NCI-H2081 (cell line): ENCODE measurements at regions not wholly inside any gene's neighbourhood (a gene's known extent, or its start where the extent isn't known, plus 50 kb on each side); places are given as distances from the start of the nearest gene placed in this dataset.
A peak's percentile ranks its signal among the peaks of the same experiment; 100 is the strongest.
"Not testable (repeated sequence)": the region's sequence is repeated elsewhere in the genome, so short reads cannot be mapped to it uniquely, and the experiment has no call there.

Source experiments
- DNase-seq, 2 experiments: peaks; one replicate each; lab custom pipeline; 2025; lab: John Stamatoyannopoulos, UW

DNA sequence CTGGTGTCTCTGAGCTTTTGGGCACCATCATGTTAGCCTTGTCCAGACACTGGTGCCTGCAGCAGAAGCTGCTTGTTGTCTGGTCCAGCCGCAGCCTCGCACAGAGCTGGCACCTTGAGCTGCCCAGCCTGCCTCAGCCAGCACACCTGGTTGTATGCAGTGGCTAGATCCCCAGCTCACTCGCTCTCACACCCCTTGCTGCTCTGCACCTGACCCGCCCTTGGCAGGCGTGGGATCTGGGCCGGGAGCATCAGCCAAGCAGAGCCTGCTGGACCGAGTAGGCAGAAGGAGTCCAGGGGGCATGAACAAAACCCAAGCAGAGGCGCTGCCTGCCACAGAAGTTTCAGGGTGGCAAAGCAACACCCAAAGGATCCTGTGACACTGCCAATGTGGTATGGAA lies 79.7 kb upstream of the ITGB1 start:
- no peak for DNase-seq

DNA sequence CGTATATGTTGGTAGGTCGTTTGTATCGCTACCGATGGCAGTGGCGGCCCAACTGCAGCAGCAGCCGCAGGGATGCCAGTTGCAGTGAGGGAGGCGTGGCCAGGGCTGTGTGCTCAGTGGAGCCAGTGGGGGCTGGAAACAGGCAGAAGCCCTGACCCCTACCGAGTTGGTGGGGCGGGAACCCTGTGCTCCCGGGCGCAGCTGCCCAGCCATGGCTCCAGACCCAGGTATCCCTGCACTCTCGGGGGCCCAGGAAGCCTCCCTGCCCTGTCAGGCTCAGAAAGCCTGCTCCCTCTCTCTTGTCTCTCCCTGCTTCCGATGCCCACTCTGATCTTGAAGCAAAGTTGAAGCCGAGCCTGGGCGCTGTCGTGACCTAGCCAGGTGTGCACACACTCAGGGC lies 78.6 kb upstream of the ITGB1 start:
- no peak for DNase-seq

DNA sequence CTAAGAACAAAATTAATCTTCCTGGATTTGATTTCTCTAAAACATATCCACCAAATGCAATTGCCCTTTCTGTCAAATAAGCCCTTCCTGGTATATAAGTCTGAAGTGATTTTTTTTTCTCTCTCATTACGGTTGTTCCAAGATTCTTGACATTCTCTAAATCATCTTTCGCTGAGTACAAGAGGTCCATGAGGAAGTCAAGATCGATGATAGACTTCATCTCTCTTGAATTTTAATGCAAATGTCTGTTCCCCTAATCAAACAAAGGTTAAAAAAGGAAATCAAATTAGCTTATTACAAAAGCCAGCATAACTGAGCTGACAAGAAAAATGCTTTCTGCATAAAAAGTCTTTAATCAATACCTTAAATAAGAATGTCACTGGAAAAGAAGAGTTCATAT lies 77.4 kb upstream of the ITGB1 start:
- DNase-seq: no peak

DNA sequence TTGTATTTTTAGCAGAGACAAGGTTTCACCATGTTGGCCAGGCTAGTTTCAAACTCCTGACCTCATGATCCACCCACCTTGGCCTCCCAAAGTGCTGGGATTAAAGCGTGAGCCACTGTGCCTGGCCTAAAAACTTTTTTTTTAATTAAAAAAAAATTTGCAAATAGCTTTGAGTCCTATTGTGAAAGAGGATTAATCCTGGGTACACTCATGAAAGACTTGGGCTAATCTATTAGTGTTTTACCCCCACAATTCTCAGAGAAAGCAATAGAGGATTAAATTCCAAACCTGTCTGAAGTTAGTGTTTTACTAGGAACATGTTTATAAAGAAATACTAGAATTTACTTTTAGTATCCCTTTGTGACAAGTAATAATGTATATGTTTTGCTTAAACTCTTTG lies 76.9 kb upstream of the ITGB1 start:
- DNase-seq: no peak

DNA sequence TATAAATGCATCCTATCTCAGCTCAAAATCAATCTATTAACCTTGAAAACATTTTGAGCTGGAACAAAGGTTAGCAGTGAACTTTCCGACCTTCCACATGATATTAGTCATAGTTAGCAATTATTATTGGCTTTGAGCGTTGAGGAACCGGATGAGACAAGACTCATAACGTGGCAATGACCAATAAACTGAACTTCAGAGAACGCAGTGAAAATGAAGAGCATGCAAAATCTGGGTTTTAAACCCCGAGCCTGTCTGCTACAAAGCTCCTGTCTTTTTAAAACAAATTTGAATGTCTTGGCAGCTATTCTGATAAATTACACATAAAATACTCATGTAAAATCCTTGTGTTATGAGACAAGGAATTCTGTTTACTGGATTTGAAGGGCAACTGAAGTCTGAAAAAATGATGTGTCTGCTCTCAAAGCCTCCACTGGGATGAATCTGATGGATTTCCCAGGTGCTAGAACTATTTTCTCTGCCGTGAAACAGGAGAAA lies 74.7 kb upstream of the ITGB1 start:
- DNase-seq: no peak

DNA sequence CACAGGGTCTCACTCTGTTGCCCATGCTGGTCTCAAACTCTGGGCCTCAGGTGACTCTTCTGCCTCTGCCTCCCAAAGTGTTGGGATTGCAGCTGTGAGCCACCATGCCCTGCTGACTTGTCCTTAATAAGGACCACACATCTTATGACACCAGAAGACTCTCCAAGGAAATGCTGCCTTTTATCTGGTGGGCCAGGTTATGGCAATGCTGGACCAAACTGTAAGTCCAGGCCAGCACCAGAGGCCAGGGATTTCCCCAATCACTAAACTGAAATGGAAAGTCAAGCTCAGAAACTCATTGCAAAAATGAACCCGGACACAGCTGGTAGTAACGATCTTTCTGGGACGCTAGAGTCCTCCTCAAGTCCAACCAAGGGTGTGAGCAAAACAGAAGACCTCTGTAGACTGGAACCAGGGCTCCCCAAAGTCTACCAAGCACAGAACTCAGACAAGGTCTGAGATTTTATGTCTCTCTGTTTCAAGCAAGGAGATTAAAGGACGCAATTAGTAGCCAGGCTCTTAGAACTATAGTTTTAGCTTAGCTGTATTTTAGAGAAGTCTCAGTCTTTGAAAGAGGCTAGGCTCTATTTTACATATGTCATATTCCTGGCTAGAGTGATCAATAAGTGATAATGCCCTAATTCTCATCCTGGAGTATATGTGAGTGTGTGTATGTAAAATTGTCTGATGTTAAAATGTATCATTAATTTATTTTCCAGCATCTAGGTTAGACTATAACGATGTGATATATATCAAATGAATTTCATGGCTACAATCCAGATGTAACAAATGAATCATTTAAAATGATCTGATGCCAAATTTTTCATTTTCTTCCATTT lies 74.0 kb upstream of the ITGB1 start:
- DNase-seq: no peak

DNA sequence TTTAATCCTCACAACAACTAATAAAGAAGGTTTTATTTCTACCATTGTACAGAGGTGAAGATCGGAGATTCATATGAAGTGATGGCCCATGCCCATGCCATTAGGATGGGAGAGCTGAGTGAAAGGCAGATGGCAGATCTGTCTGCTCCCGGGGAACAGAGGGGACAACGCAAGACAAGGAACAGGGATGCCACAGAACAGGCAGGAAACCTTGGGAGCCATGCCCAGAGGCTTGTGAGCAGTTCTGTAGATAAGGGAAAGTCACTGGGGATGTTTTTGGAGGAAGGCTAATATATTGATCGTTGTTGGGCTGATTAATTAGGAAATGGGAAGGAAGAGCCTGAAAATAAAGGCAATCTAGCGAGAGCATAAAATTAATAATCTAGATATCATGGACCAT lies 73.1 kb upstream of the ITGB1 start:
- no peak for DNase-seq

DNA sequence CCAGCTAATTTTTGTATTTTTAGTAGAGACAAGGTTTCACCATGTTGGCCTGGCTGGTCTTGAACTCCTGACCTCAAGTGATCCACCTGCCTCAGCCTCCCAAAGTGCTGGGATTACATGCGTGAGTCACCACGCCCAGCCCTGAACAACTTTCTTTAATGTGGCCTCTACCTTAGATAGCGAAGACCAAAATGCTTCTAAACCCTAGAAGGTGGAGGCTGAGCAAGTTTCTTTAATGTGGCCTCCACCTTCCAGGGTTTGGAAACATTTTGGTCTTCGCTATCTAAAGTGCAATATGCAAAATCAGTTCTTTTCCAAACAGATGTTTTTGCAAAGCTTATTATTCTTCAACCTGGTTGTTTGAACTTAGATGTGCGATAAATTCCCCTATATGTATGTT lies 70.5 kb upstream of the ITGB1 start:
- DNase-seq: not testable (repeated sequence)

DNA sequence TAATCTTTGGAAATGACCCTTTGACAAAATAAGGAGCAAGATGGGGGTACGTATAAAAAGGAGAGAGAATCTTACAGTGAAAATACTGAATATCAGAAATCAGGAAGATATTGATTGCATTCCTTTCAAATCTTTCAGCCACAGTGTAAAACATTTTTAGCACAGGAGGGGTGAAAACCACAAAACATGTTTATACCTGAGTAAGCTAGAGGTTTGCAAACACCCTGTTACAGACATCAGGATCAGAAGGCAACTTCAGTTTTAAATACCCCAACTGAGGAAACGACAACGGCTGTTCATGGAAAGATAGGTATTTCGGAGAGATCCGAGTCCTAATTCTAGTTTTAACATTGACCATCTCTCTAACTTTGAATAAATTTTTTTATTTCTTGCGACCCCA lies 69.1 kb upstream of the ITGB1 start:
- DNase-seq: no peak

DNA sequence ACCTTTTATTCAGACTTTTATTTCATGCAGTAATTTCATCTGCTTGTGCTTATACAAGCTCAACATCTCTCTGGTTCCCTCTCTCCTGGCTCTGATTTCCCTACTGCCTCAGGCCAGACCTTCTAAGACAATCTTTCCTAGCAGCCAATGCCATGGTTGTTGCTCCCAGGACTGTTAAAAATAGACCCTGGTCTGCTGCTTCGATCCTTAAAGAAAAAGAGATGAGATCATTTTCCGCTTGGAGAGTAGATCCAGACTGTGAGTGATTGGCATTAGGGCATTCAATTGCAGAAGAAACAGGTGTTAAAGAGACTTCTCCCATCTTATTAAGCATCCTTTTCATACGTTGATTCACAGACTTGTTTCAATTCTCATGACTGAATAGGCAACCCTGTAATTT lies 68.4 kb upstream of the ITGB1 start:
- no peak for DNase-seq

DNA sequence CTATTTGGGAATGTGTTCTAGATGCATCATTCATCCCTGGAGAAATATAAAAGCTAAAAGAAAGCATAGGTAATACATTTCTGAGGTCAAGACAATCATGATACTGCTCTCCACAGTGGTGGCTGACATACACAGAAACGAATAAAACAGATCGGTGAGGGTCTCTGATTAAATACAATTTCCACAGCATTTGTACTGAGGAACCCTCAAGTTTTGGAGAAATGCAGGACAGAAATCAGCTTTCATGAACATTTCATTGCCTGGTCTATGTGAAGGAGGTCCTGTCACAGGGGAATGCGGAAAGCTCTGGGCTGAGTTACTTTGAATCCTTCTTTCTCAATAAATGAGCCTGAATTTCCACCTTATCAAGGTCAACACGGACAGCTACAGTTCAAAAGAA lies 67.9 kb upstream of the ITGB1 start:
- DNase-seq: no peak

DNA sequence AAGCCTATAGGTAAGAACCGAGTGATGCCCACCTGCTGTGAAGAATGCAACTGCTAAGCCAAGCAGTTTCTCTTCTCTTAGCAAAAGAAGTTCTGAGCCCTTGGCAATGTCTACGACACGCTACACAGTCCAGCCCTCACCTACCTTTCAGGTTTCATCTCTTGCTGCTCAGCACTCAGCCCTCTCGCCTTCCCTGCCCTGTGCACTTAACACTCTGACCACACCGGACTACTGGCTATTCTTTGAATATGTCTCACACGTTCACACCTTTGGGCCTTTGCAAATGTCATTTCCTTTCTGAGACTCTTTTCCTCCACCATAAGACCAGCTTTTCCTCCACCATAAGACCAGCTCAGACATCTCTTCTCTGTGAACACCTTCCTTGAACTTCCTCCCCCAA lies 67.0 kb upstream of the ITGB1 start:
- no peak for DNase-seq

DNA sequence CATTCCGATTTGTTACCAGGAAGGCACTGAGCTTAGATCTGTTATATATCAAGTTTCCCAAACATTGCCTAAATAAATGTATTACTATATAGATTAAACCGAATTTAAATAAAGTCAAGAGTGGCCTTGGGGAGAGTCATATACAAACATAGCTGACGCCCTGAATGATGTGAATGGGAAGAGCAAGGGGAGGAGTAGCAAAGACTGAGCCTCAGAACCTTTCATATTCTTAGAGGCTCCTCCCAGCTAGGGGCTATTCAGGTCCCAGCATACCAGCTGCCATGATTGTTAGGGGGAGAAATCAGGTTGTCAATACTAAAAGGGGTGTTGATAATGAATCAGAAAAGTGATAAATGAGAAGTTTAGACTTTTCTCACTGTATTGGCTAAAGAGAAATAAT lies 64.7 kb upstream of the ITGB1 start:
- no peak for DNase-seq

DNA sequence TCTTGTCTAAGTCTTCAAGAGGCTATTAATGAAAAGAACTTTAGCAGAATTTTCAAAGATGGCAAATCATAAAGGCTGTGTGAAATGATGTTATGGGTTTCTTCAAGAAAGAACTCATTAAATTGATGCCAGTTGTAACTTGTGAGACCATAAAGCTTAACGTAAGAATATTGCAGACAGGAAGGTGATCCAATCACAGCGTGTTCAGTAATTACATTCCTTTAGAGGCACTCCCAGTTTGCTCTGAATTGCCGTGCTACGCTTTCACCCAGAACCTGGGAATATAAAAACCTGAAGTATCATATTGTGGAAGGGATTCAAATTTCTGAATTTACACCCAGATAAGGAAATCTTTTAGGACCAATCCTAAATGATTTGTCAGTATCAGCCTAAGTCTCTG lies 64.1 kb upstream of the ITGB1 start:
- no peak for DNase-seq

DNA sequence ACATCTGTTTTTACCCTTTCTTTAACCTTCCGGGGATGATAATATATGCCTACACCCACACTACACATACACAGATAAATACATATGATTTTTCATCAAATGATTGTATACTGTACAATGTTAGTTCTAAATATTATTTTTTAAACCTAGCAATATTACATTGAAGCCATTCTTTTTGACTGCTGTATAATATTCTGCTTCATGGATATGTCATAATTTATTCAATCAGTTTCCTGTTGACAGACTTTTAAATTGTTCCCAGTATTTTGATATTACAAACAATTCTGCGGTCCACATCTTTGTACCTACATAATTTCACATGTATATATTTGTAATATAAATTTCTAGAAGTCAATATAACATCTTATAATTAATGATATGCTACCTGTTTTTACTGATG lies 59.0 kb upstream of the ITGB1 start:
- DNase-seq: no peak

DNA sequence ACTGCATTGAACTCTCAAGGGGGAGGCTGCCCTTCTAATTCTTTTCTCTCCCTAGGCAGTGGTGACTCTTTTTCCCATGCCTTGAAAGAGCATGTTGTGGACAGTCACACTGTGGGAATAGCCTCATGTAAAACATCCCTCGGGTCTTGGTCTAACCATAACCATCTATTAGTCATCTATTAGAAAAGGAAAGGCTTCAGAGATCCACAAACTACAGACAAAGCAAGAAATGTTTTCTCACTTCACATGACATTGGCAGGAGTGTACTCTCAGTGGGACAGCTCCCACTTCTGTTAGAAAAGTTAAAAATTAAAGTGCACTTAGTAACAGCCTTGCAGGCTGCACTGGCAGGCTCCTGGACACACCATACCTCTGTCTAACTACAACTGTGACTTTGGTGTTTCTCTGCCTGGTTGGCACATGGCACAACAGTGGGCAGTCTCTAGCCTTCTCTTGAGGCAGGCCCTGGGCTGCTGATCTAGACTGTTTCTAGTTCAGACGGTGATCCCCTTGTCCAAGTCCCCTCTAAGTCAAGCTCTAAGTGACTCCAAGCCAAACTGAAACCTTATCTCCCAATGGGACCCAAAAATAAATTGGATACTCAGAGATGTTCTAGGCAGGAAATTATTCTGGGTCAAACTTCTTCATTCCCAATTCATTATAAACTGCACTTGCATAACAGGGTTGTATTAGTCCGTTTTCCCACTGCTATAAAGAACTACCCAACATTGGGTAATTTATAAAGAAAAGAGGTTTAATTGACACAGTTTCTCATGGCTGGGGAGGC lies 57.9 kb upstream of the ITGB1 start:
- no peak for DNase-seq

DNA sequence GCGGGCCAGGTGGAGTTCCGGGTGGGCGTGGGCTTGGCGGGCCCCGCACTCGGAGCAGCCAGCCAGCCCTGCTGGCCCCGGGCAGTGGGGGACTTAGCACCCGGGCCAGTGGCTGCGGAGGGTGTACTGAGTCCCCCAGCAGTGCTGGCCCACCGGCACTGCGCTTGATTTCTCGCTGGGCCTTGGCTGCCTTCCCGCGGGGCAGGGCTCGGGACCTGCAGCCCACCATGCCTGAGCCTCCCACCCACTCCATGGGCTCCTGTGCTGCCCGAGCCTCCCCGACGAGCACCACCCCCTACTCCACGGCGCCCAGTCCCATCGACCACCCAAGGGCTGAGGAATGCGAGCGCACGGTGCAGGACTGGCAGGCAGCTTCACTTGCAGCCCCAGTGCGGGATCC lies 55.3 kb upstream of the ITGB1 start:
- not testable (repeated sequence) for DNase-seq

DNA sequence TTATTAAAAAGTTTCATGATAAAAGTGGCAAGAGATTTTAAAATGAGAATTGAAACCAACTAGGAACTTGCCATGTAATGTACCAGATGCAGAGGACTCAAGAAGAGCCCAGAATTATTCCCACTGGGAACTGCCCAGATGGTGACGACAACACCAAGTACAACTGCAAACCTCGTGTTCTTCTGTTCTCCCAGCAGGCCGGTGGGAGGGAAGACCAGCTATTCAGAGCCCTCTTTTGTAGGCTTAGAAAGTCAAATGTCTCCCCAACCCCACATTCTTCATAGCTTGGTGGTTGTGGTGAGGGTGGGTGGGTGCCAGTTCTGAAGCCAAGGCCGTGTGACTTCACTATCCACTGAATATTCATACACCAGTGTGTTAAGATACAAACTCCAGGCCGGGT lies 54.3 kb upstream of the ITGB1 start:
- no peak for DNase-seq

DNA sequence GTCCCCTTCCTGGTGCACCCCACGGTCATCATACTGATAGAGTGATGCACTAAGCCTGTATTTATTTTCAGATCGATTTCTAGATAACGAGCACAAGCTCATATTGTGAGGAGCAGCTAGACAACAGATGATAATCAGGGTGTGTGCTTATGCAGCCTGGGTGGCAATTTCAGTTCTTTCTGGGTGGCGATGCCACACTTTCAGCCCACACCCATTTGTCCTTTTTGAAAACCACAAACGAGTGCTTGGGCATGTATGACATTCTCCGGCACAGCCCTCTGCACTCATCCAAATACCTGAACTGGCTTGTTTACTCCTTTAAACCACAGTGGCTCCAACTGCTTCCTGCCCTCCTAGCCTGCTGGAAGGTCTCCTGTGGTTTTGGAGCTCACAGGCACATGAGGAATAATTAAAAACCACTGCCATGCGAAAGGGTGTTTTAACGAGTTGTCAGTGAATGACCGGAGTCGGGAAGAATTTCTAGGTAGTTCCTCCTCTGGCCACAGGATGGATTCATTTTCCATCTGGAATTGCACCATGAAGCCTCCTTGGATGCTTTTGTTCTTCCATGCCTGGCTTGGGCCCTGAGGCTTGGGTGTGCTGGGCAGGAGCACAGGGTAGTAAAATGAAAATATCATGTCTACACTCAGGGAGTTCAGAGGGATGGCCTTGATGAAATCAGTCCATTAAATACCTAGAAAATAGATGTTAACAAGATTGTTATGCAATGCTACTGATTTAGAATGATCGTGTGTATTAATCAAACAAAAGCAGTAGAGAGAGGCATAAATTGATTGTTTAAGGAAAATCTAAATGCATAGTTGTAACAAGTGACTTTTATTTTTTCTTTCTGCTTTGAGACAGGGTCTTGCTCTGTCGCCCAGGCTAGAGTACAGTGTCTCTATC lies 52.4 kb upstream of the ITGB1 start:
- DNase-seq: peak; percentile 4 to 9

DNA sequence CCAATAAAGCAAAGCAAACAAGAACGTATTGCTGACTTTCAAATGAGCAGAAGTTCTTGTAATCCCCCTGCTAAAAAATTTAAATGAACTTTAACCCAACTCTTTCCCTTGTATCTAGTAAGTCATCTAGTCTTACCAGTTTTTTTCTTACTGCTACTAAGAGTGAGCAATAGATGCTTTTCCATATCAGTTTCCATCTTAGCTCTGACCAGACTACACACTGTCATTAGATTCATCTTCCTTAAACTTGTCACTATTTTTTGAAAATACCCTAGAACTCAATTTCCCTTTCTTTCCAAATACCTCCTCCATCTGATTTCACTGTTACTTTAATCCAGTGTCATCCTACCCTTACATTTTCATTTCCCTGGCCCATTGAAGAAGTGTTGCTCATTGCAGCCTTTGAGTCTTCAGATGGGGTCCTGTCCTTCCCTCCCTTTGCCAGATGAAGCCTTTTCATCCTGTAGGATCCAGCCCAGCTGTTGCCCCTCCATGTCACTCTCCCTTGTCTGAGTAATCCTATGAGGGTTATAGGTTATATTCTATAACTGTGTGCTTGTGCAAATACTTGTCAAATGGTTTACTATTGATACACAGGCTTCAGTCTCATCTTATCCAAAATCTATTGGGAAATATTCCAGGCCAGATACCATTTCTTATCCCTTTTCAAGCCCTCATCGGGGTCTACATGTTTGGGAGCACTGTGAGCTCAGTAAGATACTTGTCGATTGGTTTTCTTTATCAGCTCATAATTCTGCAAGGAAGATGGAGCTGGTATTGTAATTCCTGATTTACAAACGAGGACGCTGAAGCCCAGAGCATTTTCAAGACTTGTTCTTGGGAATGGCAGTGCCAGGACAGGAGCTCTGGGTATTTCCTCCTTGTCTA lies 51.5 kb upstream of the ITGB1 start:
- DNase-seq: no peak

DNA sequence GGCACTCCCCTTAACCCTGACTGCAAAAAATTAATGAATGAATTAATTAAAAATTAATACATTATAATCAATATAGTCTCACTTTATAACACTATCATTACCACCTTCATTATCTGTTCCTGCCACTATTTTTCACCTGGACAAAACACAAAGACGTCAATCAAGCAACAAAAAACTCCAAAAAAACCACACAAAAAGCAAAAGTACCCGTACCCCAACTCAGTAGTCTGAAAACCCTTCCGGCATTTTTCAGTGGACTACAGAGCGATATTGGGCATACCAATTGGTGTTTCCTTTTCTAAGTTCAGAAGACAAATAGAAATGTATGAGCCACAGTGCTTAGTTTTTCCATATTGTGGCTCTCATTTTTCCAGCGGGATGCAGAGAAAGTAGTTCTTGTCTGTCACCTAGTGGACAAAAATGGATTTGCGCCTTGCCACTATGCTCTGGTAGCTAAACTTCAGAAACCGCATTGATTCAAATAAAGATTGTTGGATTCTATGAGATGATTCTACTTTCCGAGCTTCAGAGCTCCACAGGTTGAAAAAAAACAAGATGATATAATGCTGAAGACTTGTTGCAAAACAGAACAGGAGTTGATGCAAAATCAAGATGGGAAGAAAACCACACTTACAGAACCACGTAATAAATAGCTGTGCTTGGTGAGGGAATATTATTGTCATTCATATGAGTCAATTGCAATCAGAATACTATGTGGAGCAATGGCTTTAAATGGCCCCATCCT lies 50.6 kb upstream of the ITGB1 start:
- DNase-seq: peak; percentile 49 to 58
